ENCODE measurements at regions not wholly inside any gene's neighbourhood (a gene's known extent, or its start where the extent isn't known, plus 50 kb on each side); places are given as distances from the start of the nearest gene placed in this dataset.

- no peaks in the 10 kb centered on the region for H3K9me3 ChIP-seq
- H3K4me1 ChIP-seq (ENCODE audit: control insufficient read depth in 1 of 2, insufficient read depth in 2 of 2, low read depth in 1 of 2, low read length in 1 of 2), result no peaks in the 10 kb centered on the region
- H3K4me2 ChIP-seq, result no peak overlapping the region
- DNase-seq, result no peak
- no peaks in the 10 kb centered on the region for H4K20me1 ChIP-seq (ENCODE audit: insufficient read depth)
- H3K27me3 ChIP-seq (ENCODE audit: insufficient read depth), result no peaks in the 10 kb centered on the region; the same call in 1 of the 2 replicates
- H3K27ac ChIP-seq (ENCODE audit: low read depth in 2 of 2, low read length in 1 of 2), result no peak overlapping the region
- no peak overlapping the region for H3K9ac ChIP-seq
- H3K9me2 ChIP-seq, result no peaks in the 10 kb centered on the region
- H3K36me3 ChIP-seq (replicated peaks in 1 of 2; ENCODE audit: control insufficient read depth in 1 of 2, insufficient read depth in 2 of 2, low read length in 1 of 2), result no peaks in the 10 kb centered on the region
- no peak overlapping the region for H2AFZ ChIP-seq (ENCODE audit: low read depth)
- CTCF ChIA-PET, result interaction anchor here (1.1 to 2.2 kb wide), 2 partner anchors 36 to 249 kb away, joined by 4 to 7 read pairs; no protein-coding TSS in a partner anchor
- H3F3A ChIP-seq (replicated peaks; ENCODE audit: insufficient read depth), result no peaks in the 10 kb centered on the region
- WGBS (ENCODE audit: low lambda C conversion rate), result 2% methylated on average over 1 of the region's 1 CpG
- POLR2A ChIA-PET, result no interaction called here
- H3K79me2 ChIP-seq (ENCODE audit: insufficient read depth), result no peaks in the 10 kb centered on the region
- H3K4me3 ChIP-seq (ENCODE audit: low read depth in 2 of 2, low read length in 1 of 2), result no peak overlapping the region
- TF ChIP-seq SMC3 (IDR thresholded peaks at IDR 0.05; ENCODE audit: low read depth, low read length) (no peak), MAX (IDR thresholded peaks at IDR 0.05; ENCODE audit: low read depth) (no peak), TCF12 (IDR thresholded peaks at IDR 0.05) (no peak), MXI1 (IDR thresholded peaks at IDR 0.05; ENCODE audit: low read depth, low read length) (no peak), TAF1 (IDR thresholded peaks at IDR 0.05; ENCODE audit: borderline replicate concordance, low read depth, low read length) (no peak), GATA2 (CRISPR knock-in tag; IDR thresholded peaks at IDR 0.05) (no peak), YY1 (IDR thresholded peaks at IDR 0.05; ENCODE audit: low read depth) (no peak), EP300 (IDR thresholded peaks at IDR 0.05; ENCODE audit: borderline replicate concordance in 1 of 2, low read depth in 1 of 2, low read length in 1 of 2) (no peak), POLR2AphosphoS5 (IDR thresholded peaks at IDR 0.05; ENCODE audit: low read depth, low read length) (no peak), FOSL2 (IDR thresholded peaks at IDR 0.05; ENCODE audit: borderline replicate concordance, low read depth) (no peak), RCOR1 (IDR thresholded peaks at IDR 0.05; ENCODE audit: low read length) (no peak), RXRA (IDR thresholded peaks at IDR 0.05; ENCODE audit: borderline replicate concordance, low read depth) (no peak), SIN3A (IDR thresholded peaks at IDR 0.05; ENCODE audit: borderline replicate concordance, low read depth, low read length) (no peak), MEF2A (IDR thresholded peaks at IDR 0.05; ENCODE audit: borderline replicate concordance, low read depth) (no peak), EZH2phosphoT487 (IDR thresholded peaks at IDR 0.05; ENCODE audit: borderline replicate concordance, low read depth) (no peak)
- TF ChIP-seq, protein P1, sequence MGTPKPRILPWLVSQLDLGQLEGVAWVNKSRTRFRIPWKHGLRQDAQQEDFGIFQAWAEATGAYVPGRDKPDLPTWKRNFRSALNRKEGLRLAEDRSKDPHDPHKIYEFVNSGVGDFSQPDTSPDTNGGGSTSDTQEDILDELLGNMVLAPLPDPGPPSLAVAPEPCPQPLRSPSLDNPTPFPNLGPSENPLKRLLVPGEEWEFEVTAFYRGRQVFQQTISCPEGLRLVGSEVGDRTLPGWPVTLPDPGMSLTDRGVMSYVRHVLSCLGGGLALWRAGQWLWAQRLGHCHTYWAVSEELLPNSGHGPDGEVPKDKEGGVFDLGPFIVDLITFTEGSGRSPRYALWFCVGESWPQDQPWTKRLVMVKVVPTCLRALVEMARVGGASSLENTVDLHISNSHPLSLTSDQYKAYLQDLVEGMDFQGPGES (IDR thresholded peaks at IDR 0.05; ENCODE audit: low read depth, low read length), result no peak
- TF ChIP-seq, protein P2, sequence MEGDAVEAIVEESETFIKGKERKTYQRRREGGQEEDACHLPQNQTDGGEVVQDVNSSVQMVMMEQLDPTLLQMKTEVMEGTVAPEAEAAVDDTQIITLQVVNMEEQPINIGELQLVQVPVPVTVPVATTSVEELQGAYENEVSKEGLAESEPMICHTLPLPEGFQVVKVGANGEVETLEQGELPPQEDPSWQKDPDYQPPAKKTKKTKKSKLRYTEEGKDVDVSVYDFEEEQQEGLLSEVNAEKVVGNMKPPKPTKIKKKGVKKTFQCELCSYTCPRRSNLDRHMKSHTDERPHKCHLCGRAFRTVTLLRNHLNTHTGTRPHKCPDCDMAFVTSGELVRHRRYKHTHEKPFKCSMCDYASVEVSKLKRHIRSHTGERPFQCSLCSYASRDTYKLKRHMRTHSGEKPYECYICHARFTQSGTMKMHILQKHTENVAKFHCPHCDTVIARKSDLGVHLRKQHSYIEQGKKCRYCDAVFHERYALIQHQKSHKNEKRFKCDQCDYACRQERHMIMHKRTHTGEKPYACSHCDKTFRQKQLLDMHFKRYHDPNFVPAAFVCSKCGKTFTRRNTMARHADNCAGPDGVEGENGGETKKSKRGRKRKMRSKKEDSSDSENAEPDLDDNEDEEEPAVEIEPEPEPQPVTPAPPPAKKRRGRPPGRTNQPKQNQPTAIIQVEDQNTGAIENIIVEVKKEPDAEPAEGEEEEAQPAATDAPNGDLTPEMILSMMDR (IDR thresholded peaks at IDR 0.05), result no peak
- TF ChIP-seq, protein P3, sequence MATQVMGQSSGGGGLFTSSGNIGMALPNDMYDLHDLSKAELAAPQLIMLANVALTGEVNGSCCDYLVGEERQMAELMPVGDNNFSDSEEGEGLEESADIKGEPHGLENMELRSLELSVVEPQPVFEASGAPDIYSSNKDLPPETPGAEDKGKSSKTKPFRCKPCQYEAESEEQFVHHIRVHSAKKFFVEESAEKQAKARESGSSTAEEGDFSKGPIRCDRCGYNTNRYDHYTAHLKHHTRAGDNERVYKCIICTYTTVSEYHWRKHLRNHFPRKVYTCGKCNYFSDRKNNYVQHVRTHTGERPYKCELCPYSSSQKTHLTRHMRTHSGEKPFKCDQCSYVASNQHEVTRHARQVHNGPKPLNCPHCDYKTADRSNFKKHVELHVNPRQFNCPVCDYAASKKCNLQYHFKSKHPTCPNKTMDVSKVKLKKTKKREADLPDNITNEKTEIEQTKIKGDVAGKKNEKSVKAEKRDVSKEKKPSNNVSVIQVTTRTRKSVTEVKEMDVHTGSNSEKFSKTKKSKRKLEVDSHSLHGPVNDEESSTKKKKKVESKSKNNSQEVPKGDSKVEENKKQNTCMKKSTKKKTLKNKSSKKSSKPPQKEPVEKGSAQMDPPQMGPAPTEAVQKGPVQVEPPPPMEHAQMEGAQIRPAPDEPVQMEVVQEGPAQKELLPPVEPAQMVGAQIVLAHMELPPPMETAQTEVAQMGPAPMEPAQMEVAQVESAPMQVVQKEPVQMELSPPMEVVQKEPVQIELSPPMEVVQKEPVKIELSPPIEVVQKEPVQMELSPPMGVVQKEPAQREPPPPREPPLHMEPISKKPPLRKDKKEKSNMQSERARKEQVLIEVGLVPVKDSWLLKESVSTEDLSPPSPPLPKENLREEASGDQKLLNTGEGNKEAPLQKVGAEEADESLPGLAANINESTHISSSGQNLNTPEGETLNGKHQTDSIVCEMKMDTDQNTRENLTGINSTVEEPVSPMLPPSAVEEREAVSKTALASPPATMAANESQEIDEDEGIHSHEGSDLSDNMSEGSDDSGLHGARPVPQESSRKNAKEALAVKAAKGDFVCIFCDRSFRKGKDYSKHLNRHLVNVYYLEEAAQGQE (IDR thresholded peaks at IDR 0.05; ENCODE audit: low read depth, low read length), result no peak
- TF ChIP-seq, protein P4, sequence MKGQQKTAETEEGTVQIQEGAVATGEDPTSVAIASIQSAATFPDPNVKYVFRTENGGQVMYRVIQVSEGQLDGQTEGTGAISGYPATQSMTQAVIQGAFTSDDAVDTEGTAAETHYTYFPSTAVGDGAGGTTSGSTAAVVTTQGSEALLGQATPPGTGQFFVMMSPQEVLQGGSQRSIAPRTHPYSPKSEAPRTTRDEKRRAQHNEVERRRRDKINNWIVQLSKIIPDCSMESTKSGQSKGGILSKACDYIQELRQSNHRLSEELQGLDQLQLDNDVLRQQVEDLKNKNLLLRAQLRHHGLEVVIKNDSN (IDR thresholded peaks at IDR 0.05; ENCODE audit: borderline replicate concordance, low read depth), result no peak
- TF ChIP-seq, protein P5, sequence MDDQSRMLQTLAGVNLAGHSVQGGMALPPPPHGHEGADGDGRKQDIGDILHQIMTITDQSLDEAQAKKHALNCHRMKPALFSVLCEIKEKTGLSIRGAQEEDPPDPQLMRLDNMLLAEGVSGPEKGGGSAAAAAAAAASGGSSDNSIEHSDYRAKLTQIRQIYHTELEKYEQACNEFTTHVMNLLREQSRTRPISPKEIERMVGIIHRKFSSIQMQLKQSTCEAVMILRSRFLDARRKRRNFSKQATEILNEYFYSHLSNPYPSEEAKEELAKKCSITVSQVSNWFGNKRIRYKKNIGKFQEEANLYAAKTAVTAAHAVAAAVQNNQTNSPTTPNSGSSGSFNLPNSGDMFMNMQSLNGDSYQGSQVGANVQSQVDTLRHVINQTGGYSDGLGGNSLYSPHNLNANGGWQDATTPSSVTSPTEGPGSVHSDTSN (IDR thresholded peaks at IDR 0.05), result no peak
Measured at GRCh38 chr7:121745856-121746255, 127.1 kb upstream of the PTPRZ1 start.

All from SK-N-SH (cell line).